ENCODE measurements at regions not wholly inside any gene's neighbourhood (a gene's known extent, or its start where the extent isn't known, plus 50 kb on each side); places are given as distances from the start of the nearest gene placed in this dataset.

GRCh38 chr4:23070848-23071570 lies 378.3 kb downstream of the GBA3 start:
- no peaks in the 10 kb centered on the region for H3K79me2 ChIP-seq (ENCODE audit: insufficient read depth, low read length)
- no peak overlapping the region for H3K9ac ChIP-seq (ENCODE audit: low read length)
- H3K27ac ChIP-seq (ENCODE audit: low read depth, low read length) = no peak overlapping the region
- H3K27me3 ChIP-seq (ENCODE audit: low read length) = no peaks in the 10 kb centered on the region
- no peaks in the 10 kb centered on the region for H3K9me2 ChIP-seq (replicated peaks; ENCODE audit: insufficient read depth, low read length)
- no peak overlapping the region for H3K4me2 ChIP-seq (ENCODE audit: low read depth, low read length, poor library complexity, severe bottlenecking)
- no peak overlapping the region for H3K4me3 ChIP-seq (ENCODE audit: insufficient read depth, low read length, poor library complexity, severe bottlenecking)
- no peaks in the 10 kb centered on the region for H4K20me1 ChIP-seq (ENCODE audit: low read depth, low read length)
- no peak overlapping the region for H2AFZ ChIP-seq (ENCODE audit: low read depth, low read length, severe bottlenecking)
- H3K9me3 ChIP-seq (ENCODE audit: insufficient read depth, low read length) = no peaks in the 10 kb centered on the region
- H3K36me3 ChIP-seq (ENCODE audit: low read length) = no peaks in the 10 kb centered on the region
- no peaks in the 10 kb centered on the region for H3F3A ChIP-seq (ENCODE audit: insufficient read depth)
- TF ChIP-seq, protein P1, sequence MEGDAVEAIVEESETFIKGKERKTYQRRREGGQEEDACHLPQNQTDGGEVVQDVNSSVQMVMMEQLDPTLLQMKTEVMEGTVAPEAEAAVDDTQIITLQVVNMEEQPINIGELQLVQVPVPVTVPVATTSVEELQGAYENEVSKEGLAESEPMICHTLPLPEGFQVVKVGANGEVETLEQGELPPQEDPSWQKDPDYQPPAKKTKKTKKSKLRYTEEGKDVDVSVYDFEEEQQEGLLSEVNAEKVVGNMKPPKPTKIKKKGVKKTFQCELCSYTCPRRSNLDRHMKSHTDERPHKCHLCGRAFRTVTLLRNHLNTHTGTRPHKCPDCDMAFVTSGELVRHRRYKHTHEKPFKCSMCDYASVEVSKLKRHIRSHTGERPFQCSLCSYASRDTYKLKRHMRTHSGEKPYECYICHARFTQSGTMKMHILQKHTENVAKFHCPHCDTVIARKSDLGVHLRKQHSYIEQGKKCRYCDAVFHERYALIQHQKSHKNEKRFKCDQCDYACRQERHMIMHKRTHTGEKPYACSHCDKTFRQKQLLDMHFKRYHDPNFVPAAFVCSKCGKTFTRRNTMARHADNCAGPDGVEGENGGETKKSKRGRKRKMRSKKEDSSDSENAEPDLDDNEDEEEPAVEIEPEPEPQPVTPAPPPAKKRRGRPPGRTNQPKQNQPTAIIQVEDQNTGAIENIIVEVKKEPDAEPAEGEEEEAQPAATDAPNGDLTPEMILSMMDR (IDR thresholded peaks at IDR 0.05; ENCODE audit: insufficient read depth, low read length, poor library complexity, severe bottlenecking) = no peak
- TF ChIP-seq EZH2phosphoT487 (conservative IDR thresholded peaks at IDR 0.05; ENCODE audit: low read length) = no peak

- H3K27ac ChIP-seq (ENCODE audit: low read depth, low read length) = no peak overlapping the region
- no peaks in the 10 kb centered on the region for H3F3A ChIP-seq (ENCODE audit: insufficient read depth)
- no peaks in the 10 kb centered on the region for H3K9me2 ChIP-seq (replicated peaks; ENCODE audit: insufficient read depth, low read length)
- no peak overlapping the region for H3K4me3 ChIP-seq (ENCODE audit: insufficient read depth, low read length, poor library complexity, severe bottlenecking)
- H3K9ac ChIP-seq (ENCODE audit: low read length) = no peak overlapping the region
- H3K4me2 ChIP-seq (ENCODE audit: low read depth, low read length, poor library complexity, severe bottlenecking) = no peak overlapping the region
- H3K79me2 ChIP-seq (ENCODE audit: insufficient read depth, low read length) = no peaks in the 10 kb centered on the region
- H2AFZ ChIP-seq (ENCODE audit: low read depth, low read length, severe bottlenecking) = no peak overlapping the region
- no peak for TF ChIP-seq EZH2phosphoT487 (conservative IDR thresholded peaks at IDR 0.05; ENCODE audit: low read length)
- TF ChIP-seq, protein P1 (IDR thresholded peaks at IDR 0.05; ENCODE audit: insufficient read depth, low read length, poor library complexity, severe bottlenecking) = no peak
- H3K27me3 ChIP-seq (ENCODE audit: low read length) = no peaks in the 10 kb centered on the region
- no peaks in the 10 kb centered on the region for H4K20me1 ChIP-seq (ENCODE audit: low read depth, low read length)
- no peaks in the 10 kb centered on the region for H3K9me3 ChIP-seq (ENCODE audit: insufficient read depth, low read length)
- H3K36me3 ChIP-seq (ENCODE audit: low read length) = no peaks in the 10 kb centered on the region
Observed at GRCh38 chr4:23068756-23069155, 376.0 kb downstream of the GBA3 start.

DNA sequence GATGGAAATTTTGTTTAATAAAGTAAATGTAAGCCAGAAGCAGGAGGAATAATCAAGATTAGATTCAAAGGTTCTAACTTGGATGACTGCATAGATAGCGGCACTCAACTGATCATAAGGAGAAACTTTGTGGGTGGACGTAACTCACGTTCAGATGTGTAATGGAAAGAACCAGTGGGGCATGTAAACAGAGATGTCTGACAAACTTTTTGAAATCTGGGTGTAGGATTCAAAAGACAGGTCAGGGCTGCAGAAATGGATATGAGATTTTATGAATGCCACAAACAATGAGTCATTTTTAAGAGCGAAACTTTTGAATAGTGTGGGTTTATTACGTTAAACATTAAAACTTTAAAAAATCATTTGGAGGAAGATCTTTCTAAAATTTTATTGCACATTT lies 375.6 kb downstream of the GBA3 start:
- Histone ChIP-seq H3K4me3 (ENCODE audit: insufficient read depth, low read length, poor library complexity, severe bottlenecking) (no peak overlapping the region), H3K9me3 (ENCODE audit: insufficient read depth, low read length) (no peaks in the 10 kb centered on the region), H3K9ac (ENCODE audit: low read length) (no peak overlapping the region), H3K79me2 (ENCODE audit: insufficient read depth, low read length) (no peaks in the 10 kb centered on the region), H3F3A (ENCODE audit: insufficient read depth) (no peaks in the 10 kb centered on the region), H3K9me2 (replicated peaks; ENCODE audit: insufficient read depth, low read length) (no peaks in the 10 kb centered on the region), H3K36me3 (ENCODE audit: low read length) (no peaks in the 10 kb centered on the region), H3K4me2 (ENCODE audit: low read depth, low read length, poor library complexity, severe bottlenecking) (no peak overlapping the region), H4K20me1 (ENCODE audit: low read depth, low read length) (no peaks in the 10 kb centered on the region), H3K27me3 (ENCODE audit: low read length) (no peaks in the 10 kb centered on the region), H3K27ac (ENCODE audit: low read depth, low read length) (no peak overlapping the region), H2AFZ (ENCODE audit: low read depth, low read length, severe bottlenecking) (no peak overlapping the region)
- TF ChIP-seq EZH2phosphoT487 (conservative IDR thresholded peaks at IDR 0.05; ENCODE audit: low read length) = no peak
- TF ChIP-seq, protein P1 (IDR thresholded peaks at IDR 0.05; ENCODE audit: insufficient read depth, low read length, poor library complexity, severe bottlenecking) = no peak

All from SU-DHL-6 (cell line).